PC-3 (cell line): ENCODE measurements at regions not wholly inside any gene's neighbourhood (a gene's known extent, or its start where the extent isn't known, plus 50 kb on each side); places are given as distances from the start of the nearest gene placed in this dataset.

Experiments
- EZH2 ChIP-seq: fragments of 300-600 bp; sonication (generic); IDR thresholded peaks from one replicate; pipeline ENCODE4 v1.6.1; 2017; ENCODE audit warnings: antibody characterized with exemption, mild to moderate bottlenecking, low read length; ENCODE audit not compliant: unreplicated experiment
- TF ChIP-seq, protein P1 (sequence below): fragments of 300-600 bp; sonication (generic); conservative IDR thresholded peaks from 2 replicates; pipeline ENCODE4 v1.5.1; 2017; ENCODE audit warnings: antibody characterized with exemption, low read depth, mild to moderate bottlenecking, low read length

GRCh38 chr18:56221195-56222065 lies 417.0 kb downstream of the TXNL1 start:
- TF ChIP-seq, protein P1, sequence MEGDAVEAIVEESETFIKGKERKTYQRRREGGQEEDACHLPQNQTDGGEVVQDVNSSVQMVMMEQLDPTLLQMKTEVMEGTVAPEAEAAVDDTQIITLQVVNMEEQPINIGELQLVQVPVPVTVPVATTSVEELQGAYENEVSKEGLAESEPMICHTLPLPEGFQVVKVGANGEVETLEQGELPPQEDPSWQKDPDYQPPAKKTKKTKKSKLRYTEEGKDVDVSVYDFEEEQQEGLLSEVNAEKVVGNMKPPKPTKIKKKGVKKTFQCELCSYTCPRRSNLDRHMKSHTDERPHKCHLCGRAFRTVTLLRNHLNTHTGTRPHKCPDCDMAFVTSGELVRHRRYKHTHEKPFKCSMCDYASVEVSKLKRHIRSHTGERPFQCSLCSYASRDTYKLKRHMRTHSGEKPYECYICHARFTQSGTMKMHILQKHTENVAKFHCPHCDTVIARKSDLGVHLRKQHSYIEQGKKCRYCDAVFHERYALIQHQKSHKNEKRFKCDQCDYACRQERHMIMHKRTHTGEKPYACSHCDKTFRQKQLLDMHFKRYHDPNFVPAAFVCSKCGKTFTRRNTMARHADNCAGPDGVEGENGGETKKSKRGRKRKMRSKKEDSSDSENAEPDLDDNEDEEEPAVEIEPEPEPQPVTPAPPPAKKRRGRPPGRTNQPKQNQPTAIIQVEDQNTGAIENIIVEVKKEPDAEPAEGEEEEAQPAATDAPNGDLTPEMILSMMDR: no peak
- no peak for TF ChIP-seq EZH2
